GM12874 (cell line): ENCODE measurements at regions not wholly inside any gene's neighbourhood (a gene's known extent, or its start where the extent isn't known, plus 50 kb on each side); places are given as distances from the start of the nearest gene placed in this dataset.

Source experiments
- CTCF ChIP-seq: IDR thresholded peaks from 2 replicates; pipeline ENCODE4 v1.5.1; 2011; ENCODE audit warnings: low read depth, mild to moderate bottlenecking, control low read depth, low read length, moderate library complexity; ENCODE audit not compliant: insufficient read depth

DNA sequence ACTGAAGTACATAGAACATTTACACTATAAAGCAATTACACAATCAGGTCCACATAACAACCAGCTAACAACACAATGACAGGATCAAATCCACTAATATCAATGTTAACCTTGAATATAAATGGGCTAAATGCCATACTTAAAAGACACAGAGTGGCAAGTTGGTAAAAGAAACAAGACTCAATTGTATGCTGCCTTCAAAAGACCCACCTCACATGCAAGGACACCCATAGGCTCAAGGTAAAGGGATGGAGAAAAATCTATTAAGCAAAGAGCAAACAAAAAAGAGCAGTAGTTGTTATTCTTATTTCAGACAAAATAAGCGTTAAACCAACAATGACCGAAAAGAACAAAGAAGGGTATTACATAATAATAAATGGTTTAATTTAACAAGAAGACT, 183.3 kb downstream of the PYDC2 start:
- no peak for TF ChIP-seq CTCF

DNA sequence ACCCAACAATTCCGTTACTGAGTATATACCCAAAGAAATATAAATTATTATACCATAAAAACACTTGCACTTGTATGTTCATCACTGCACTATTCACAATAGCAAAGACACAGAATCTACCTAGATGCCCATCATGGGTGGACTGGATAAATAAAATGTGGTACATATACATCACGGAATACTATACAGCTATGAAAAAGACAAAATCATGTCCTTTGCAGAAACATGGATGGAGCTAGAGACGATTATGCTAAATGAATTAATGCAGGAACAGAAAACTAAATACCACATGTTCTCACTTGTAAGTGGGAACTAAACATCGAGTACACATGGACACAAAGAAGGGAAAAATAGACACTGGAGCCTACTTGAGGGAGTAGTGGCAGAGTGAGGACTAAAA, 185.3 kb downstream of the PYDC2 start:
- no peak for TF ChIP-seq CTCF

DNA sequence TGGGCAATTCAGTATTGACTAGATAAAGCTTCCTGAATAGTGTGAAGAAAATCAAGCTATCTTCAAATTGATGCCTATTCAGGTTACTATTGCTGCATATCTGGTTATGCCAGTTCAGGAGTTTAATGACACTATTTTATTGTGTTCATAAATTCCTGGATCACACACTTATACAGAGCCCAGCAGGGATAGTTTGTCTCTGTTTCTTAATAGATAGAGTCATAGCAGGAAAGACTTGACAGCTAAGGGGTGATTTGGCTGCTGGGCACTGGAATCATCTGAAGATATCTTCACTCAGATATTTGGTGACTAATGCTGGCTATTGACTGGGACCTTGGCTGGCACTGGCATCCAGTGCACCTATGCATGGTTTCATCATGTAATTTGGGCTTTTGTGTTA, 187.8 kb downstream of the PYDC2 start:
- no peak for TF ChIP-seq CTCF

- no peak for TF ChIP-seq CTCF
Observed at GRCh38 chr3:191649626-191650025, 188.7 kb downstream of the PYDC2 start.

GRCh38 chr3:191680989-191681597, 220.1 kb downstream of the PYDC2 start:
- TF ChIP-seq CTCF, result no peak

DNA sequence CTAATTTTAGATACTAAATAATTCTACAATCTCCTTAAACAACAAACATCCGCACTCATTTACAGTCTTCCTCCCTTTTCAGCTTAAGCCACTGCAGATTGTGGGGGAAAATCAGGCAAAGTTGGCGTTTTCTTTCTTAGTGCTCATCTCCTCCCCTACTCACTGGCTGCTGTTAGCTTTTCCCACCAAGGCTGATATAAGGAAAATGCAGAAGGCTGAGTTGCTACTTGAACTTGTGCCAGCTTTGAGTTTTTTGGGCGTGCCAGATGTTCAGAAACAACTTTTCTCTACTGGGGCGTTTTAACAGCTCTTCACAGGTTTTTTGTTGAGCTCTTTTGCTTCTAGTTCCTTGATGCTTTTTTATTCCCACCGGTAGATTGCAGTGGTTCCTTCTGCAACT, 222.0 kb downstream of the PYDC2 start:
- no peak for TF ChIP-seq CTCF

GRCh38 chr3:191686626-191687025, 225.7 kb downstream of the PYDC2 start:
- no peak for TF ChIP-seq CTCF
